ENCODE measurements at regions not wholly inside any gene's neighbourhood (a gene's known extent, or its start where the extent isn't known, plus 50 kb on each side); places are given as distances from the start of the nearest gene placed in this dataset.

GRCh38 chr1:18571275-18571674, 59.4 kb upstream of the PAX7 start:
- TF ChIP-seq, protein P1, sequence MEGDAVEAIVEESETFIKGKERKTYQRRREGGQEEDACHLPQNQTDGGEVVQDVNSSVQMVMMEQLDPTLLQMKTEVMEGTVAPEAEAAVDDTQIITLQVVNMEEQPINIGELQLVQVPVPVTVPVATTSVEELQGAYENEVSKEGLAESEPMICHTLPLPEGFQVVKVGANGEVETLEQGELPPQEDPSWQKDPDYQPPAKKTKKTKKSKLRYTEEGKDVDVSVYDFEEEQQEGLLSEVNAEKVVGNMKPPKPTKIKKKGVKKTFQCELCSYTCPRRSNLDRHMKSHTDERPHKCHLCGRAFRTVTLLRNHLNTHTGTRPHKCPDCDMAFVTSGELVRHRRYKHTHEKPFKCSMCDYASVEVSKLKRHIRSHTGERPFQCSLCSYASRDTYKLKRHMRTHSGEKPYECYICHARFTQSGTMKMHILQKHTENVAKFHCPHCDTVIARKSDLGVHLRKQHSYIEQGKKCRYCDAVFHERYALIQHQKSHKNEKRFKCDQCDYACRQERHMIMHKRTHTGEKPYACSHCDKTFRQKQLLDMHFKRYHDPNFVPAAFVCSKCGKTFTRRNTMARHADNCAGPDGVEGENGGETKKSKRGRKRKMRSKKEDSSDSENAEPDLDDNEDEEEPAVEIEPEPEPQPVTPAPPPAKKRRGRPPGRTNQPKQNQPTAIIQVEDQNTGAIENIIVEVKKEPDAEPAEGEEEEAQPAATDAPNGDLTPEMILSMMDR (IDR thresholded peaks at IDR 0.05) = no peak
- TF ChIP-seq POLR2A (IDR thresholded peaks at IDR 0.05; ENCODE audit: low read depth) = no peak
- no peak for TF ChIP-seq POLR2AphosphoS5 (IDR thresholded peaks at IDR 0.05)

All from esophagus muscularis mucosa (tissue), 3 donors.